H1 (cell line): ENCODE measurements at regions not wholly inside any gene's neighbourhood (a gene's known extent, or its start where the extent isn't known, plus 50 kb on each side); places are given as distances from the start of the nearest gene placed in this dataset.

Source experiments
- CTCF ChIP-seq, 3 experiments: IDR thresholded peaks; 1 replicate in 2 of 3; 2 replicates in 1 of 3; pipeline versions ENCODE4 v1.5.1 to v1.6.1; 2011; ENCODE audit warnings: low read length in 3 of 3, mild to moderate bottlenecking in 3 of 3, inconsistent platforms in 2 of 3, low read depth in 1 of 3, moderate library complexity in 1 of 3; ENCODE audit not compliant: insufficient read depth in 1 of 3; ENCODE audit errors: control extremely low read depth in 1 of 3
- EZH2 ChIP-seq: fragments of 200-600 bp; sonication (generic); IDR thresholded peaks from 2 replicates; pipeline ENCODE4 v1.7.1; 2012; ENCODE audit warnings: low read depth, mild to moderate bottlenecking, moderate library complexity, low read length, inconsistent platforms; ENCODE audit not compliant: severe bottlenecking
- JUND ChIP-seq: IDR thresholded peaks from 2 replicates; pipeline ENCODE4 v1.6.1; 2011; ENCODE audit warnings: mild to moderate bottlenecking, improper control_type of control experiment, low read length
- KDM1A ChIP-seq: fragments of 200-600, 300-600 bp; sonication (generic); IDR thresholded peaks from 2 replicates; pipeline ENCODE4 v1.7.1; 2016; ENCODE audit warnings: mild to moderate bottlenecking, low read length, borderline replicate concordance
- POLR2A ChIP-seq, 2 experiments: IDR thresholded peaks; 1 replicate in 1 of 2; 2 replicates in 1 of 2; pipeline ENCODE4 v1.6.1; 2011; ENCODE audit warnings: low read depth in 2 of 2, low read length in 2 of 2, mild to moderate bottlenecking in 2 of 2; ENCODE audit errors: control extremely low read depth in 1 of 2
- RXRA ChIP-seq: IDR thresholded peaks from 2 replicates; pipeline ENCODE4 v1.6.1; 2011; ENCODE audit warnings: low read depth, mild to moderate bottlenecking, low read length, moderate library complexity; ENCODE audit not compliant: insufficient read depth

DNA sequence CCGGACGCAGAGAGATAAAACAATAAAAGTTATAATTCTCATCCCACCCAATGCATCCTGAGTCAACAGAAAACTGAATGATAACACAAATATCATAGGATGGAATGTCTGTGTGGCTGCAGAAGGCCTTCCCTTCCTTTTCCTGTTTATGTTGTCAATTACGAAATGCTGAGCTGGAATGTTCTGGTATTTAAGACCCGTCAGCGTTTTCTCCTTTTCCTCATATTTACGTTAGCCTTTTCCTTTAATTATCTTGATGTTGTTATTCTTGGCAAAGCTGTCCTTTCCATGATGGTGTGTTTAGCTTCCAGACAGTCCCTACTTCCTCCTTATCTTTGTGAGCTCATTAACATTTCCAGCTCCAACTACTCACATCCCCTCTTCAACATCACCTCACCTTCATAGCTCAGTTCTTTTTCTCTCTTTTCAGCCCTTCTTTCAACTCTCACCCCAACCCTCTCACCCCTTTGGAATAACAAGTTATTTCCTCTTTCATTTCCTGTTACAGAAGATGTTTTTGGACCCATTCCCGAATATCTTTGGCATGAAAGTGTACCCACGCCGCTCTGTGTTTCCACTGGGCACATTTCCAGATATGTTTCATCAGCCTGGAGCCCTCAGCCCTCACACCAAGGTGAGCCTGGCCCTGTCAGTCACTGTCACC is 221.6 kb downstream of the NR2F1-AS1 start:
- no peak for TF ChIP-seq EZH2
- no peak for TF ChIP-seq CTCF (IDR thresholded peaks at IDR 0.05; ENCODE audit: control extremely low read depth in 1 of 3, insufficient read depth in 1 of 3, low read depth in 1 of 3, low read length in 3 of 3)
- TF ChIP-seq RXRA, result no peak
- TF ChIP-seq KDM1A, result no peak
- TF ChIP-seq POLR2A (IDR thresholded peaks at IDR 0.05; ENCODE audit: control extremely low read depth in 1 of 2, low read depth in 2 of 2, low read length in 2 of 2), result no peak
- no peak for TF ChIP-seq JUND
